ENCODE measurements at regions not wholly inside any gene's neighbourhood (a gene's known extent, or its start where the extent isn't known, plus 50 kb on each side); places are given as distances from the start of the nearest gene placed in this dataset.

DNA sequence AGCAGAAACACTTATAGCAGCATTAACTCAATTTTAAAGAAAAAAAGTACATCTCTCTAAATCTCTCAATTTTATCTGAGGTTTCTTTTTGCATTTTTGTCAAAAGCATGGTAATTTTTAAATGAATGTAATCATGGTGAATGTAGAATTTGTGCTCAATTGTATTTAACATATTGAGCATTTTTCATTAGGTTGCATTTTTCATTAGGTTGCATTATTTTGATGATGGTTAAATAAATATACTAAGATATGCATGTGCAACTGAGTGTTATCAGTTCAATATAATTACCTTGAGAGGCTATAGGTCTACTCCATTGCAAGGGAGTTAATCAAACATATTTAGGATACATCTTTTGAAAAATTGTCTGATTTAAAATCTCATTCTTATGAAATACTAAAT, 355.1 kb upstream of the SPTLC3 start:
- Histone ChIP-seq H3K36me3 (no peaks in the 10 kb centered on the region), H3K9me3 (no peaks in the 10 kb centered on the region), H3K27ac (no peak overlapping the region), H3K27me3 (no peaks in the 10 kb centered on the region), H3K4me3 (no peak overlapping the region), H3K4me1 (no peaks in the 10 kb centered on the region)
- TF ChIP-seq POLR2A (IDR thresholded peaks at IDR 0.05) (no peak), POLR2AphosphoS5 (IDR thresholded peaks at IDR 0.05; ENCODE audit: insufficient read depth in 1 of 2, low read depth in 1 of 2) (no peak)
- TF ChIP-seq, protein P1, sequence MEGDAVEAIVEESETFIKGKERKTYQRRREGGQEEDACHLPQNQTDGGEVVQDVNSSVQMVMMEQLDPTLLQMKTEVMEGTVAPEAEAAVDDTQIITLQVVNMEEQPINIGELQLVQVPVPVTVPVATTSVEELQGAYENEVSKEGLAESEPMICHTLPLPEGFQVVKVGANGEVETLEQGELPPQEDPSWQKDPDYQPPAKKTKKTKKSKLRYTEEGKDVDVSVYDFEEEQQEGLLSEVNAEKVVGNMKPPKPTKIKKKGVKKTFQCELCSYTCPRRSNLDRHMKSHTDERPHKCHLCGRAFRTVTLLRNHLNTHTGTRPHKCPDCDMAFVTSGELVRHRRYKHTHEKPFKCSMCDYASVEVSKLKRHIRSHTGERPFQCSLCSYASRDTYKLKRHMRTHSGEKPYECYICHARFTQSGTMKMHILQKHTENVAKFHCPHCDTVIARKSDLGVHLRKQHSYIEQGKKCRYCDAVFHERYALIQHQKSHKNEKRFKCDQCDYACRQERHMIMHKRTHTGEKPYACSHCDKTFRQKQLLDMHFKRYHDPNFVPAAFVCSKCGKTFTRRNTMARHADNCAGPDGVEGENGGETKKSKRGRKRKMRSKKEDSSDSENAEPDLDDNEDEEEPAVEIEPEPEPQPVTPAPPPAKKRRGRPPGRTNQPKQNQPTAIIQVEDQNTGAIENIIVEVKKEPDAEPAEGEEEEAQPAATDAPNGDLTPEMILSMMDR (IDR thresholded peaks at IDR 0.05): no peak
- intact Hi-C loops (cut with DNase I): no loop called here
- no peak for DNase-seq (ENCODE audit: extremely low spot score in 2 of 2)

DNA sequence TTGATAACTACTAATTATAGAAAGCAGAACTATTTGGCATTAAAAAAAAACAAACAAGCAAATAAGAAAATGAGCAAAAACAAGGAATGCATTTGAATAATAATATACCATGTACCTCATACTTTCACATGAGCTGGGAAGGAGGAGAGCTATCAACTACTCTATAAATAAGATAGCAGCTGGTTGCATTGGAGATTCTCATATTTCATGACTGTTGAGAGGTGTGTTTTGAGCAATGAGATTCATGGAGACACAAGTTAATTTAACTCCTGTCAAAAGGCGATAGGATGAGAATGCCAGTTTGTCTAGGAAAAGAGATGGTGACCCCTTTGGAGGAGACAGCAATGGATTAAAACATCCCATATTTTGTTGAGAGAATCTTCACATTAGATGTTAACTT, 348.8 kb upstream of the SPTLC3 start:
- Histone ChIP-seq H3K9me3 (no peaks in the 10 kb centered on the region), H3K4me1 (no peaks in the 10 kb centered on the region), H3K36me3 (no peaks in the 10 kb centered on the region), H3K4me3 (no peak overlapping the region), H3K27me3 (no peaks in the 10 kb centered on the region), H3K27ac (no peak overlapping the region)
- no peak for TF ChIP-seq POLR2AphosphoS5 (IDR thresholded peaks at IDR 0.05; ENCODE audit: insufficient read depth in 1 of 2, low read depth in 1 of 2)
- TF ChIP-seq, protein P1 (IDR thresholded peaks at IDR 0.05): no peak
- TF ChIP-seq POLR2A (IDR thresholded peaks at IDR 0.05): no peak
- intact Hi-C loops (cut with DNase I): no loop called here
- no peak for DNase-seq (ENCODE audit: extremely low spot score in 2 of 2)

DNA sequence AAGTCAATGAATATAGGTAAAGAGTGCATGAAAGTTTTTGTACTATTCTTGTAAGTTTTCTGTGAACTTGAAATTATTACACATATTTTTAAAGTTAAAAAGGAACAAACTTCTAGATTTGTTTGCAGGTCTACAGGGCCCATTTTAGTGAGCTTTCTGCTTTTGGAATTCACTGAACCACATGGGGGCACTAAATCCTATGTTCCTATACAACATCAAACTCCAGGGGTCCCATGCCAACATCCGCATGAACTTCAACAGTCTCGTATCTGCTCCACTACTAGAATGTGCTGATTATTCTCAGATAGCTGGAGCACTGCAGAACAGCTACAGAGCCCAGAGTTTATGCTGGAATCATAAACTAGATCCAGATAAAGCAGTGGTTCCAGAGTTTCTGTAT, 347.9 kb upstream of the SPTLC3 start:
- Histone ChIP-seq H3K4me1 (no peaks in the 10 kb centered on the region), H3K4me3 (no peak overlapping the region), H3K9me3 (no peaks in the 10 kb centered on the region), H3K27ac (no peak overlapping the region), H3K36me3 (no peaks in the 10 kb centered on the region), H3K27me3 (no peaks in the 10 kb centered on the region)
- no peak for DNase-seq (ENCODE audit: extremely low spot score in 2 of 2)
- TF ChIP-seq, protein P1 (IDR thresholded peaks at IDR 0.05): no peak
- TF ChIP-seq POLR2AphosphoS5 (IDR thresholded peaks at IDR 0.05; ENCODE audit: insufficient read depth in 1 of 2, low read depth in 1 of 2): no peak
- no peak for TF ChIP-seq POLR2A (IDR thresholded peaks at IDR 0.05)
- intact Hi-C loops (cut with DNase I): no loop called here

DNA sequence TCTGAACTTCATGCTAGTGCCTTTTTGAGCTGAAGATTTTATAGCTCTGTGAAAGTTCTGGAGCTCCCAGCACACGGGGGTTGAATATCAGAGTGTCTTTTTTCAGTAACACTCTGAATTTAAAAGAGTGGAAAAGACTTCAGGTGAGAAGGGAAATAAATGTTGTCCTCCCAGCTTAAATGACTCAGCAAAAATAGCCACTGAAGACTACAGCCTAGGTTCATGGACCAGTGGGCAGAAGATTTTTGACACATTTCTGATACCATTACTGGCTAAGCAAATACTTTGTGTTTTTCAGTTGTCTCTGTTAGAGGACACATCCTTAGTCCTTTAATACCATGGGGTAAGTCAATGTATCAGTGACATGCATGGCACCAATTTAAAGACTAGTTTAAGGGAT, 338.5 kb upstream of the SPTLC3 start:
- Histone ChIP-seq H3K4me3 (no peak overlapping the region), H3K9me3 (no peaks in the 10 kb centered on the region), H3K36me3 (no peaks in the 10 kb centered on the region), H3K27ac (no peak overlapping the region), H3K27me3 (no peaks in the 10 kb centered on the region), H3K4me1 (no peaks in the 10 kb centered on the region)
- intact Hi-C loops (cut with DNase I): no loop called here
- DNase-seq (ENCODE audit: extremely low spot score in 2 of 2): no peak
- TF ChIP-seq POLR2A (IDR thresholded peaks at IDR 0.05) (no peak), POLR2AphosphoS5 (IDR thresholded peaks at IDR 0.05; ENCODE audit: insufficient read depth in 1 of 2, low read depth in 1 of 2) (no peak)

DNA sequence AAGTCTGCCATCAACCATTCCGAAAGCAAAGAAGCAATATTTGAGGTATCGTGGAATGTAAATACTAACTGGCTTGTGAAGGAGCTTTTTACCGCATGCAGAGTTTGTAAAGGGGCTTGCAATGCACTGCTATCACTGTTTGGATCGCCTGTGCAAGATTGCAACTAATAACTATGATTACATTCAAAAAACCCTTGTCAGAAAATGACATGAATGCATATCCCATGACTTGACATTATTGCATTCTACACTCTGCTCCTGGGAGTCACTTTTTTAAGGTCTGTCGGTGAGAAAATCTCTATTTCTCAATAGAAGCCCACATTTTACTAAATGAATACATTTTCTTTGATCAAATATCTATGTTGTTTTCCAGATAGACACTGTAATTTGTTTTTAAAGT, 335.4 kb upstream of the SPTLC3 start:
- H3K4me3 ChIP-seq: no peak overlapping the region
- H3K36me3 ChIP-seq: no peaks in the 10 kb centered on the region
- no peak for DNase-seq (ENCODE audit: extremely low spot score in 2 of 2)
- no peaks in the 10 kb centered on the region for H3K9me3 ChIP-seq
- no peaks in the 10 kb centered on the region for H3K27me3 ChIP-seq
- H3K27ac ChIP-seq: no peak overlapping the region
- intact Hi-C loops (cut with DNase I): no loop called here
- H3K4me1 ChIP-seq: no peaks in the 10 kb centered on the region
- TF ChIP-seq POLR2AphosphoS5 (IDR thresholded peaks at IDR 0.05; ENCODE audit: insufficient read depth in 1 of 2, low read depth in 1 of 2) (no peak), POLR2A (IDR thresholded peaks at IDR 0.05) (no peak)
- TF ChIP-seq, protein P1 (IDR thresholded peaks at IDR 0.05): no peak

DNA sequence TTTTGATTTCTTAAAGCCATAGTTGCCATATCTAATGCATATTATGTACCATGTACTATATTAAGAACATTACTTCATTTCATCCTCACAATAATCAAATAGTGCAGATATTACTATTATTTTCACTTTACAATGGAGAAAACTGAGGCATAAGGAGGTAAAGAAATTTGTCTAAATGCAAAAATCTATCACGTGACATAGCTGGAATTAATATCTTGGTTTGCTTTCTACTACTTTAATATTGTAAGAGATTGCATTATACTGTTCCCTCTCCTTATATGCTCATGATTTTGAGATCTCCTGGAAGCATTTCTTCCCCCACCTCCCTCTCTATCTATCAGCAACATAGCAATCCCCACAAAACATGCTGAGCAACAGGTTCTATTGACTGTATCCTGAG, 330.8 kb upstream of the SPTLC3 start:
- H3K9me3 ChIP-seq: no peaks in the 10 kb centered on the region
- no peaks in the 10 kb centered on the region for H3K36me3 ChIP-seq
- no peaks in the 10 kb centered on the region for H3K27me3 ChIP-seq
- H3K4me3 ChIP-seq: no peak overlapping the region
- DNase-seq (ENCODE audit: extremely low spot score in 2 of 2): no peak
- no peak overlapping the region for H3K27ac ChIP-seq
- intact Hi-C loops (cut with DNase I): no loop called here
- TF ChIP-seq POLR2AphosphoS5 (IDR thresholded peaks at IDR 0.05; ENCODE audit: insufficient read depth in 1 of 2, low read depth in 1 of 2): no peak
- TF ChIP-seq, protein P1 (IDR thresholded peaks at IDR 0.05): no peak
- TF ChIP-seq POLR2A (IDR thresholded peaks at IDR 0.05): no peak
- no peaks in the 10 kb centered on the region for H3K4me1 ChIP-seq

Measured in vagina (tissue), 2 donors.